HEK293T (cell line): ENCODE measurements at regions not wholly inside any gene's neighbourhood (a gene's known extent, or its start where the extent isn't known, plus 50 kb on each side); places are given as distances from the start of the nearest gene placed in this dataset.

Source experiments
- CTCF ChIA-PET: fragments of 350-600 bp; formaldehyde crosslinking; extraction: SDS; loops from one replicate; lab custom pipeline; 2021; ENCODE audit warnings: antibody characterized with exemption, inconsistent platforms; lab: Yijun Ruan, JAX
- POLR2A ChIA-PET: fragments of 350-600 bp; formaldehyde crosslinking; extraction: SDS; loops from one replicate; lab custom pipeline; 2020; ENCODE audit warnings: antibody characterized with exemption, inconsistent platforms; lab: Yijun Ruan, JAX
- DNase-seq: peaks from one replicate; pipeline ENCODE4 v3.0.0; 2012; ENCODE audit warnings: mixed read lengths; ENCODE audit errors: extremely low spot score
- ARNT ChIP-seq: fragments of 450-650 bp; IDR thresholded peaks from 2 replicates; pipeline ENCODE4 v1.6.1; 2017; ENCODE audit warnings: mild to moderate bottlenecking
- BHLHE40 ChIP-seq: fragments of 450-650 bp; IDR thresholded peaks from 2 replicates; pipeline ENCODE4 v1.6.1; 2016; ENCODE audit warnings: mild to moderate bottlenecking, moderate library complexity, borderline replicate concordance
- CTBP1 ChIP-seq: fragments of 450-650 bp; IDR thresholded peaks from 2 replicates; pipeline ENCODE4 v1.6.1; 2016; ENCODE audit warnings: borderline replicate concordance
- ELF4 ChIP-seq: fragments of 450-650 bp; IDR thresholded peaks from 2 replicates; pipeline ENCODE4 v1.6.1; 2017; ENCODE audit warnings: antibody characterized with exemption
- FOXA1 ChIP-seq: fragments of 450-650 bp; IDR thresholded peaks from 2 replicates; pipeline ENCODE4 v1.6.1; 2016; ENCODE audit warnings: mild to moderate bottlenecking
- FOXK2 ChIP-seq: fragments of 450-650 bp; IDR thresholded peaks from 2 replicates; pipeline ENCODE4 v1.6.1; 2016; ENCODE audit warnings: mild to moderate bottlenecking
- FOXM1 ChIP-seq: fragments of 450-650 bp; IDR thresholded peaks from 2 replicates; pipeline ENCODE4 v1.6.1; 2017; ENCODE audit warnings: mild to moderate bottlenecking, borderline replicate concordance
- HDGF ChIP-seq: fragments of 450-650 bp; IDR thresholded peaks from 2 replicates; pipeline ENCODE4 v1.6.1; 2017; ENCODE audit warnings: antibody characterized with exemption, borderline replicate concordance
- L3MBTL2 ChIP-seq: fragments of 450-650 bp; conservative IDR thresholded peaks from 2 replicates; pipeline ENCODE4 v1.6.1; 2016; ENCODE audit warnings: mild to moderate bottlenecking
- LEF1 ChIP-seq: fragments of 450-650 bp; IDR thresholded peaks from 2 replicates; pipeline ENCODE4 v1.6.1; 2017; ENCODE audit warnings: mild to moderate bottlenecking, borderline replicate concordance
- NFRKB ChIP-seq: fragments of 450-650 bp; IDR thresholded peaks from 2 replicates; pipeline ENCODE4 v1.6.1; 2016; ENCODE audit warnings: mild to moderate bottlenecking, moderate library complexity
- SP1 ChIP-seq: fragments of 450-650 bp; IDR thresholded peaks from 2 replicates; pipeline ENCODE4 v1.6.1; 2017
- SUZ12 ChIP-seq: fragments of 450-650 bp; IDR thresholded peaks from 2 replicates; pipeline ENCODE4 v1.6.1; 2016; ENCODE audit warnings: mild to moderate bottlenecking
- TARDBP ChIP-seq: fragments of 450-650 bp; IDR thresholded peaks from 2 replicates; pipeline ENCODE4 v1.6.1; 2016
- ZNF384 ChIP-seq: fragments of 450-650 bp; IDR thresholded peaks from 2 replicates; pipeline ENCODE4 v1.6.1; 2016
- TF ChIP-seq, protein P1 (sequence below): fragments of 450-650 bp; IDR thresholded peaks from 2 replicates; pipeline ENCODE4 v1.6.1; 2016

DNA sequence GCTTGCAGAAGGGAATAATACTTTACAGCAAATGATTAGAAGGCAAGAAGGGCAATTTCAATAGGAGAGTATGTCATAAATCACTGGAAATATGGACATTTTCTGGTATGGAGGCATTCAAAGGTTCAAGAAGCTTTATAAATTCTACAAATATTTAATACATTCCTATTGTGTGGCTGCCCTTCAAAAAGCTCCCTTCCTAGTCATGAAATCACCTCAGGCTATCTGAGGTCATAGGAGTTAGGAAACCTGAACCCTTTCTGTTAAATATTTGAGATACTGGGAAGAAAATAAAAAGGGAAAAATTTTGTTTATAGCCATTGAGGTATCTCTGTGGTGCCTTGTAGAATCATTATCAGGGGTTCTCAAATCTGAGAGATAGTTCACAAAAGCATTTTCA is 316.8 kb upstream of the EMCN start:
- ChIA-PET POLR2A (no interaction called here), CTCF (no interaction called here)
- TF ChIP-seq ARNT (no peak), CTBP1 (no peak), SUZ12 (no peak), FOXM1 (no peak), FOXK2 (no peak), TARDBP (no peak), SP1 (no peak), NFRKB (no peak), L3MBTL2 (no peak), BHLHE40 (no peak)
- TF ChIP-seq, protein P1, sequence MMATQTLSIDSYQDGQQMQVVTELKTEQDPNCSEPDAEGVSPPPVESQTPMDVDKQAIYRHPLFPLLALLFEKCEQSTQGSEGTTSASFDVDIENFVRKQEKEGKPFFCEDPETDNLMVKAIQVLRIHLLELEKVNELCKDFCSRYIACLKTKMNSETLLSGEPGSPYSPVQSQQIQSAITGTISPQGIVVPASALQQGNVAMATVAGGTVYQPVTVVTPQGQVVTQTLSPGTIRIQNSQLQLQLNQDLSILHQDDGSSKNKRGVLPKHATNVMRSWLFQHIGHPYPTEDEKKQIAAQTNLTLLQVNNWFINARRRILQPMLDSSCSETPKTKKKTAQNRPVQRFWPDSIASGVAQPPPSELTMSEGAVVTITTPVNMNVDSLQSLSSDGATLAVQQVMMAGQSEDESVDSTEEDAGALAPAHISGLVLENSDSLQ = no peak
- DNase-seq = no peak

DNA sequence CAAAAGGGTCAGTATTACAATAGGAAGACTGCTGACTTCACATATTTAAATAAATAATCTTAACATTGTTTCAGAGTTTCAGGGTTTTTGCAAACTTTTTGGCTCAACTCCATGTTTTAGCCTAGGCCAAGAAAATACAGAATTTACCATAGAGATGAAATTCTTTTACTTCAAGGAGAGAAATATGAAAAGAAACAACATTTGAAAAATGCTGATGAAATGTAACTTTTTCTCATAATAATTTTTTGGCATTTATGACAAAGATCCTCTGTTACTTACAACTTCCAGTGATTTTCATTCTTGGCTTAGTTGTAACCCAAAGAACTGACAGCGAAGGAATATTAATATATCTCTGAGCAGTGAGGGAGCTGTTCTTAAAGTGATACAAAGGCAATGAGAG is 316.1 kb upstream of the EMCN start:
- ChIA-PET POLR2A (no interaction called here), CTCF (no interaction called here)
- TF ChIP-seq BHLHE40 = no peak
- no peak for TF ChIP-seq FOXA1
- TF ChIP-seq FOXM1 = no peak
- TF ChIP-seq HDGF = no peak
- TF ChIP-seq TARDBP = no peak
- TF ChIP-seq ARNT = no peak
- no peak for TF ChIP-seq ELF4
- TF ChIP-seq CTBP1 = no peak
- no peak for DNase-seq

DNA sequence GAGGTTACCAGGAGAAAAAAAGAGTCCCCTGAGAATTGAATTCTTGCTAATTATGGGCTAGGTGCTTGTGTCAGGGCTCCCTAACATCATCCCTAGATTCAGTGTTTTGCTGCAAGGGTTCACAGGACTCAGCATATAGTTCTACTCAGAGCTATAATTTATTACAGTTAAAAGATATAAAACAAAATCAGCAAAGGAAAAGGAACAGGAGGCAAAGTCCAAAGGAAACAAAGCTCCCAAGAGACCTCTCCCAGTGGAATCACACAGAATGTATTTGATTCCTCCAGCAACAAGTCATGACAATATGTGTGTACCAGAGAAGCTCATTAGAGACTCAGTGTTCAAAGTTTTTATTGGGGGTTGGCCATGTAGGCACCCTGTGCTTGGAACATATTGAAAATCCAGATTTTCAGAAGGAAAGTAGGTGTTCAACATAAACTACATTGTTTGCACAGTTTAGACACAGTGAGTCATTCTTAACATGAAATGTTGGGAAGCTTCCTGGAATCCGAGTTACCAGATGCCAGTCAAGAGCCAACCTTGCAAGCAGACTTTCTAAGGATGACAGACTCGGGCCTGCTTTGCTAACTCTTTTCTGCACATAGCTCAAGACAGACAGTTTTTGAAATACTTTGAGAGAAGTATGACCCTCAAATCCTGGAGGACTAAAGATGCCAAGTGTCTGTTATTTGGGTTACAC is 311.3 kb upstream of the EMCN start:
- ChIA-PET POLR2A (no interaction called here), CTCF (interaction anchor here (0.6 kb wide), 1 partner anchor 10 kb away, joined by 4 read pairs; no protein-coding TSS in a partner anchor)
- TF ChIP-seq ARNT (no peak), NFRKB (no peak), FOXA1 (no peak), BHLHE40 (no peak)
- DNase-seq = no peak

DNA sequence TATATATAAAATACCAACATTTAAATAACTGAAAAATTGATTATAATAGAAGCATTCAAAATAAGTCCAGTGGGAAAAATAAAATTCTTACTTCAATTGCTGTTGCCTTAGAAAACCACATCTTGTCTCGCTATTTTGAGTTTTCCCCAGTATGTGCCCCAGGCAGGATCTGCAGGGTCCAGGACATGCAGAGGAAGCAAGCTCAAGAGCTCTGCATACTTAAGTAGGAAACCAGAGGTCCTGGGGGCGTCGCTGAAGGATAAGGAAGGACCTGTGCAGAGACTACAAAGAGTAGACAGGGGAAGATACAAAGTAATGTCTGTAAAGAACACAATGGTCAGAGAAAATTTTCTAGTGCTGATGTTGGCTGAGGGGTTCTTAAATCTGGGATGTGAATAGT is 310.5 kb upstream of the EMCN start:
- TF ChIP-seq FOXM1 = no peak
- no peak for TF ChIP-seq NFRKB
- no peak for TF ChIP-seq BHLHE40
- no peak for TF ChIP-seq LEF1
- TF ChIP-seq FOXA1 = no peak
- TF ChIP-seq SP1 = no peak
- TF ChIP-seq, protein P1 = no peak
- no peak for TF ChIP-seq TARDBP
- no peak for DNase-seq
- CTCF ChIA-PET = no interaction called here
- POLR2A ChIA-PET = no interaction called here

DNA sequence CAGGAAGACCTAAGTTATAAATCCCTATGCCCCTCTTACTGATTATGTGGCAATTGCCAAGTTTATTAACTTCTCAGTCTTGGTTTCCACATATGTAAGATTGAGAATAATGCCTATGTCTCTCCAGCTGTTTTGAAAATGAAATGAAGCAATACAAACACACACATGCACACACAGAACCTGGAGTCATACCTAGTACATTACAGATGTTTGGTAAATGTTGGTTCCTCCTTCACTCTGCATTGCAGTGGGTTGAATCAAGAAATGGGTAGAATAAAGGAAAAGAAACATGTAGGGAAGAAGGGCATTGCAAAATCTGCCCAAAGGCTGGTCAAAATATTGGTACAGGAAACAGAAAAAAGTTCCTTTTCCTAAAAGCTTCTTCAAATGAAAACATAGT is 309.9 kb upstream of the EMCN start:
- POLR2A ChIA-PET = no interaction called here
- DNase-seq = no peak
- no peak for TF ChIP-seq HDGF
- no peak for TF ChIP-seq LEF1
- no peak for TF ChIP-seq TARDBP
- no peak for TF ChIP-seq SUZ12
- no peak for TF ChIP-seq ARNT
- no peak for TF ChIP-seq ZNF384
- no peak for TF ChIP-seq FOXK2
- no peak for TF ChIP-seq FOXM1
- TF ChIP-seq, protein P1 = no peak
- no peak for TF ChIP-seq NFRKB
- TF ChIP-seq L3MBTL2 = no peak
- TF ChIP-seq SP1 = no peak
- TF ChIP-seq CTBP1 = no peak
- TF ChIP-seq FOXA1 = no peak
- TF ChIP-seq BHLHE40 = no peak
- no peak for TF ChIP-seq ELF4
- CTCF ChIA-PET = no interaction called here

DNA sequence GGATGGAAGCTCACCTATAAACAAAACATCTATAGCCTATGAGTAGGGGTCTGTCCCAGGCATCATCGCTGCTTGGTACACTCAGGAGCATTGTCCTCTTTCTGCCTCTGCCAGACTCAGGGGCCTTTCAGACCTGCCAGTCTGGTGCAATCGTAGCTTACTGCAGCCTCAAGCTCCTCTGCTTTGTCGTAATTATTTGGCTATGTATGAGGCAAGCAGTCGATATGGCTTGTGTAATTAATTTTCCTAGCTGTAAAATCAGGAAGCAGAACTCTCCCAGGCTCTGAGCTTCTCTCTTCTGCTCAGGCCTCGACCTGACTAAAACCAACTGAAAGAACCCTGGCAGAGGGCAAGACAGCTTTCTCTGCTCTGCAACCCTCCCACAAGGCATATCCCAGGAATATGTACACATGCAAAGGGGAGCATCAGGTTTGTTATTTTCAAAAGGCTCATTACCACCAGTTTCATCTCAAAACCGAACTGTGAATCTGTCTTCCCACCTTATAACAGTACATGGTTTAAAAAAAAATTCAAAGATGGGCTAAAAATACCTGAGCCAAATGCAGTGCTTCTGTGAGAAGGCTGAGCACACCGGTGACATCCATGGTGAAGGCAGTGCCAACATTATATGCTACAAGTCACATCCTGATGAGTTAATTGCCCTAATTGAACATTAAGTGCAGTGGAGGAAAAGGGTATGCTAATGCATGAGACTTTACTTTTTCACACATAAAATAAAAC is 309.2 kb upstream of the EMCN start:
- TF ChIP-seq CTBP1 (no peak), LEF1 (no peak), BHLHE40 (no peak), ELF4 (no peak), FOXK2 (no peak), HDGF (no peak), FOXM1 (no peak), FOXA1 (no peak), L3MBTL2 (no peak), NFRKB (no peak), SUZ12 (no peak), SP1 (no peak)
- TF ChIP-seq, protein P1 = no peak
- DNase-seq = no peak
- CTCF ChIA-PET = no interaction called here
- POLR2A ChIA-PET = no interaction called here
